DMS 273 treated with DMSO at 0.1 percent for 48 hours (cell line): ENCODE measurements at regions not wholly inside any gene's neighbourhood (a gene's known extent, or its start where the extent isn't known, plus 50 kb on each side); places are given as distances from the start of the nearest gene placed in this dataset.

ENCODE experiments used
- DNase-seq: peaks from one replicate; lab custom pipeline; 2025; lab: John Stamatoyannopoulos, UW

DNA sequence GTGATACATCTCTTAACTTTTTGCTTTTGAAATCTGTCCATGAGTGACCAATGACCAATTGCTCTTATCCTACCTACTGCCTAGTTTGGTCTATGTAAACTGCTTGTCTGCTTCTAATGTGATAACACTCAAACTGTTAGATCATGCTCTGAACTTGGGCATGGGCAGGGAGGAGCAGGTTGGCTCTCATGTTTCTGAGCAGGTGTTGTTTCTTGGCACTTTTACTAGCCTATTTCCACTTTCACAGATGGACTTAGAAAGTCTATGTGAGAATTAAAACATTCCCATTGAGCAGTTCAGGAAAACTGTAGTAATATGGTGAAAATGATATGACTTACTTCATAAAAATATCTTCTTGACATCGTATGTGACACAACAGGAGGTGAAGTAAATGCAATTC lies 538.4 kb downstream of the HACE1 start:
- no peak for DNase-seq

DNA sequence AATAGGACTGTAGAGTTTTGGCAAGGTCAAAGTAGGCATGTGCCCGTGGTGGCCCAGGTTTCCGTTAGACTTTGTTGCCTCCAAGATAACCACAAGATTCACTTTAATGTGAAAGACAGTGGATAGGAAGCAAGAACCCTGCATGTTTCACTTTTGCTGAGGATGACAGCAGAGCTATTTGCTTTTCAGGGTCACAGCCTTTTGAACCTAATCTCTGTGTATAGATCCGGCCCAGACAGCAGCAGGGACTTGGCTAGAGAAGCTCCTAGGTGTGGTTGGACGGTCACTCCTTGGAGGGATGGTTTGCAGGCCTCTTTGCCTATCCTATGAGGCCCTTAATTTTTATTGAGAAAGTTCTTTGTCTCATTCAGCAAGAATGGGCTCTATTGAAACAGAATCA lies 538.8 kb downstream of the HACE1 start:
- no peak for DNase-seq

DNA sequence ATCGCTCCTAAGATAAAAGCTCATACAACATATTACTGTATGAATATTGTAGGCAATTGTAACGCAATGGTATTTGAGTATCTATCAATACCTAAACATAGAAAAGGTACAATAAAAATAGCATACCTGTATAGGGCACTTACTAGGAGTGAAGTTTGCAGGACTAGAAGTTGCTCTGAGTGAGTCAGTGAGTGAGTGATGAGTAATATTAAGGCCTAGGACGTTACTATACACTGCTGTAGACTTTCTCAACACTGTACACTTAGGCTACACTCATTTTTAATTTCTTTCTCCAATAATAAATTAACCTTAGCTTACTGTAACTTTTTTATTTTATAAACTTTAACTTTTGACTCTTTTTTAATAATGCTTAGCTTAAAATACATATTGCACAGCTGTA lies 546.9 kb downstream of the HACE1 start:
- no peak for DNase-seq

DNA sequence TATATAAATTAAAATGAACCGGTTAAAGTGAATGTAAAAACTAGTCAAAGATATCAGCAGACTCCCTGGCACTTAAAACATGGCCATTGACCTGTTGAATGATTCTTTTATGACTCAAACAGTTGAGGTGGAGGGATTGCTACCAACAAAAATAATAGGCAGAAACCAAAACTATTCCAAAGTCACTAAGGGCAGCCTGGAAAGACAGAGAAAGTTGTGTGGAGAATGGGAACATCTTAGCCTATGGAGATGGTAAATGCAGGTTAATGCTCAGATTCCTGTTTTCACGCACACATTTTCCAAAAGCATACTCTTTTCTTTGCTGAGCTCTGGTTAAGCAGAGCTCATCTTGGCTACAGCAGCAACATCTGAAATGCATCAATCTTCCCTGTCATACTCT lies 553.5 kb downstream of the HACE1 start:
- DNase-seq: no peak

DNA sequence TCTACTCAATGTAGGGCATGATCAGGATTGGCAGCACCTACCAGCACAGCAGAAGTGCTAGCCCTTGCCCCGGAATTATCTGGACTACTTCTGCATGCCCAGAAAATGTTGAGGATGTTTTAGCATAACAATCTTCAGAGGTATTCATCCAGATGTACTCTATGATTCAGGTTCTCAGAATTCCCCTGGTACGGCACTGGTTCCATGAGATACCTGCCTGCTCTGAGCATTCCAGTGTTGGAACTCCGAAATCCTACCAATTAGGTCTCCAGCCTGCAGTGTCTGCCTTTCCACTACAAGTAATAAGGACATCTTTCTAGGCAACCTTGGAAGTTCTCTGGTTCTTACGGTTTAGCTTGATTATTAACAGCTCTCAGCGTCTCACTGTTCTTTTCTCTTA lies 554.5 kb downstream of the HACE1 start:
- no peak for DNase-seq

DNA sequence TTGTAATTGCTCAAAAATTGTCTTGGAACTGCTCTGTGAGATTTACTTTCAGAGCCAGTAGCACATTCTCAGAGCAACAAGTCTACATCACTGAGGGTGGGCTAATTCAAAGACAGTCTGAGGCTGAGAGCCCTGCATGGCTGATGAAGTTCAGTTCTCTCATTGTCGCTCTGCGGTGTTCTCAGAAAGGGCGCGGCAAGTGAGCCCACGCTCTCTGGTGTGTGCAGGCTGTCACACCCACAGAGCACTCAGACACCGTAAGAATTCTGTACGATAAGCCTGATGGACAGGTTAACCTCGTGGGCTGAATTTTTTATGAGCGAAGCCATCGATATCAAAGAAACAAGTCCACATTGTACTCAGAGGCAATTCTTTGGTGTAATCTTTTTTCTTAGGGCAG lies 557.8 kb downstream of the HACE1 start:
- no peak for DNase-seq

DNA sequence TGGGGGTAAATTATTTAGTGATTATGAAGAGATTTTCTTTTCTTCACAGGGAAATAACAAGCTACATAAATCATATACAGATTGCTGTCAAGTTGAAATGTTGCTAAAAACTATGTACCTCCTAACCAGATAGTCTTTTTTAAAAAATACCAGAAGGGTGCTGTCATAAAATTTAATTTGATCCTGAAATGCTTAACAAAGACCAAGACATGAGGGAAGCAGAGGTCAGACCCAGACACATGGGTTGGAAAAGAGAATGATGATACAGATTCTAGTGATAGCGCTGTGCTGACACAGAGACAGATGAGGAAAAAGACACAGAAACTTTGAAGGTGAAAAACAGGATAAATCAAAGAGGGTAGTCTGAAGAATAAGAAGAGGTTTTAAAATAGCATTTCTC lies 573.1 kb downstream of the HACE1 start:
- DNase-seq: no peak

DNA sequence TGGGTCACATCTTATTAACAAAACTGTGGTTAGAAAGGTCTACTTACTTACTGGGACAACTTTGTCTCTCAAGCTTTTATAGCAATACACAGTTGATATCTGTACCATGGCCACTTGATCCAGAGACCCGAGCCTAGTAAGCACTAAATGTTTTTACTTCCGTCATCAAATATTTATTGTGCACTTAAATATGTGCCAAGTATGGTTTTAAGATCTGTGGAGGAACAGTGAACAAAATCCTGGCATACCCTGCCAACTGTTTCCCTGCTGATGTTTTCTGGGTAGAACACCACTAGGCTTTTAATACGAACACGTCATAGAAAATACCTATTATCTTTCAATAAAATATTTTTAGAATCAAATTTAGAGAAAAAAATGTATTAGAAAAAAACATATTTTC lies 574.8 kb downstream of the HACE1 start:
- DNase-seq: no peak

DNA sequence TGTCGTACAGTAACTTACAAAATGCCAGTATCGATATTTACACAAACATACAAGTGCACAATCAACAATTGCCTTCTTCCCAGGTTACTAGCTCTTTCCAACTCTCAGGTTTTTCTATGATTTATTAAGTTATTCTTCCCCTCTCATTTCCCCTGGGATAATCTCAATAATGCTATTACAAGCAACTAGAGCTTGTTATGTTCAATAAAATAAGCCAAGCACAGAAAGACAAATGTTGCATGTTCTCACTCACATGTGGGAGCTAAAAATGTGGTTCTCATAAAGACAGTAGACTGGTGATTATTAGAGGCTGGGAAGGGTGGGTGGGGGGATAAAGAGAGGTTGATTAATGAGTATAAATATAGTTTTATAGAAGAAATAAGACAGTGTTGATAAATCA lies 577.1 kb downstream of the HACE1 start:
- DNase-seq: no peak

DNA sequence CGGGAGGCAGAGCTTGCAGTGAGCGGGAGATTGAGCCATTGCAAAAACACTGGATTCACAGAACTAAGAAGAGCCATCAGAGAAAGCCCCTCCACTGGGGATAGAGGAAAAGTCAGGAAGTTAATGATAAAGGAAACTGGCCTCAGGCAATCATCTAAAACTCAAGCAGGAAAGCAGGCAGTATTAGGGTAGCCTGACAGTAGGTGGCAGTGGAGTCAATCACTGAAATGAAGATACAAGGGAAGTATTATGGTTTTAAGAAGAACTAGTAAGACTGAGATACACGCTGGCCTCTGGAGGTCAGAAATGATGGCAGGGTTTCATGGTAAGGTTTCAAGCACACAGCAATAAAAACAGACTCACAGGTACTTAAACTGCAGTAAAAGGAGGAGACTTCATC lies 578.3 kb downstream of the HACE1 start:
- no peak for DNase-seq

DNA sequence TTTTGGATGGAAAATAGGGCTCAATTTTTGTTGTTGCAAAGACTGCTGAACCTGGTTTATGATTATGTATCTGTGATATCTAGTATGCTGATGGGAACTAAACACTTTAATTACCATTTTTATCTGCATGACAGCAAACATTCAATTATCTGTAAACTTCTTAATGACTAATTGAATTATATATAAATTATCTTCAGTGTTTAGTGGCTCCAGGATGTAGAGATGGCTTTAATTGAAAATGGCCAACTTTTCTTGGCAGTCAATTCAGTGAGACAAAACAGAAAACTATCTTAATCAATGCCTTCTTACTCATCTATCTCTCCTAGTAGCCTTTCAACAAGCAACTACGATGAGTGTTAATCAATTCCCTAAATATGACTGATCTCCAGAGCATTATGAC lies 591.3 kb downstream of the HACE1 start:
- DNase-seq: no peak

DNA sequence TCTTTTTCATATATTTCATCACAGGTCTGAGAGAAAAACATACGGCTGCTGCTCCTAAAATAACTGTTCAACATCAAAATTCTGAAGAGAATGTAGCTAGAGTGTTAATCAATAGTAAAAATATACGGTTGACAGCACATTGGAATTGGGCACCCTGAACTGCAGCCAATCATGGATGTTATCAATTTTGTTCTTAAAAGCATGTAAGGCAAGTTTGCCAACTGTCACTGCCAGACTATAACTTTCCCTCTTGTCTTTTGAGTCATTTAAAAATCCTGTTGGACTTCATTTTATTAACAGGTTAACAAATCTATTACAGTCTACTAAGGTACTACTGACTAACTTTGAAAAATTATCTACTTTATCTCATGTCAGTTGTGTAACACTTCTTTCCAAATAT lies 592.8 kb downstream of the HACE1 start:
- no peak for DNase-seq

DNA sequence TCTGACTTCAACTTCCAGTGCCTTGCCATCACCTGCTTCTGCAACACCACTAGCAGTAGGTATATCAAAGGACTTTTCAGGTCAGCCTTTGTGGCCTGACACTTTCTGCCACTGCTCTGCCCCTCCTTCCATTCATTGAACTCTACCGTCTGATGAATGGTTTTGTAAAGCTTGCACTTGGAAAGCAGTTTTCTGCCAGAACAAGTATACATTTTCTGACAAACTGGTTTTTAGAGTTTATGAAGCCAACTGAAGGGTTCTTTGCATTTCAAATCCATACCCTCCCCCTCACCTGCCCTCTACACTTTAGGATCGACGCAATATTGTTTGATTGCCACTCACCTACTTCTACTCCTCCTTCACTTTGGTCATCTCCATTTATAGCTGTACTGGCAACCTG lies 603.1 kb downstream of the HACE1 start:
- DNase-seq: no peak

DNA sequence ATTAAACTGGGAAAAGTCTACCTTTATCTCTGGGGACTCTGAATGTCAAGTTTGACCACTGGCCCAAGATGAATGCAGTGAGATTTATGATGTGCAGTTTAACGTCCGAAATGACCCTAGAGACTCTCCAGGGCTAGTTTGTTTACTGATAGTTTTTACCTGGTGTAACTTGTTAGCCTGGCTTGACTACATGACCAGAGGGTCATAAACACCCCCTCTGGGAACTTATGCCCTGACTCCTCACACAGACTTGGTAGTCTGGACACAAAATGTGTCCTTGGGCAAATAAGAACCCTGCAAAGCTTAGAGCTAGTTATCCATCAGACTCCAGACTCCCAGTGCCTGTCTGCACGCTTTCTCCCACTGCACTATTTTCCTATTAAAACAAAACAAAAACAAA lies 606.5 kb downstream of the HACE1 start:
- DNase-seq: no peak

DNA sequence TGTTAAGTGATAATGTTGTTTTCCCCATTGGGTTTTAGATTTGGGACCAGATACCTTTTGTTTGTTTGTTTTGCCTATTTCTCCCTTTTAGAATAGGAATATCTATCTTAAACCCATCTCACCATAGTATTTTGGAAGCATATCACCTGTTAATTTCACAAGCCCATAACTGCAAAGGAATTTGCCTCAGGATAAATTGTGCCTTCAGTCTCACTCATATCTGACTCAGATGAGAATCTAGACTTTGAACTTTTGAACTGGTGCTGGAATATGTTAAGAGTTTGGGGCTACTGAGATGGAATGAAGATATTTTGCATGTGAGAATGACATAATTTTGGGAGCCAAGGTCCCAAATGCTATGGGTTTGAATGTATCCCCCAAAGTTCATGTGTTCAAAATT lies 607.4 kb downstream of the HACE1 start:
- no peak for DNase-seq

DNA sequence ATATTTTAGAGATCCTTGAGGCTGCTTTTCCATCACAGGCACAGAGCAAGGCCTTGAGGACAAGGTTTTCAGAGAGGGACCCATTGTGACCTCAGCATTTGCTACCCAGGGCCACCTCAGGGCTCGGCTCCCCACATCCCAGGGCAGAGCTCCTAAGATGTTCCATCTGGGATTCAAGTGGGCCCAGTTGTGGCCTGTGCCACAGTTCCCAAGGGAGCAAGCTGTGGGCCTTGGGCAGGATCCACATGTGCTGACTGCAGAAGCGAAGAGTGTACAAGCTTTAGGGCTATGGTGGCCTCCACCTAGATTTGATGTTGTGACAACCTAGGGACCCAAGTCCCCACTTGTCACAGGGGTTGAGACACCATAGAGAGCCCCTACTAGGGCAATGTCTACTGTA lies 608.1 kb downstream of the HACE1 start:
- no peak for DNase-seq

DNA sequence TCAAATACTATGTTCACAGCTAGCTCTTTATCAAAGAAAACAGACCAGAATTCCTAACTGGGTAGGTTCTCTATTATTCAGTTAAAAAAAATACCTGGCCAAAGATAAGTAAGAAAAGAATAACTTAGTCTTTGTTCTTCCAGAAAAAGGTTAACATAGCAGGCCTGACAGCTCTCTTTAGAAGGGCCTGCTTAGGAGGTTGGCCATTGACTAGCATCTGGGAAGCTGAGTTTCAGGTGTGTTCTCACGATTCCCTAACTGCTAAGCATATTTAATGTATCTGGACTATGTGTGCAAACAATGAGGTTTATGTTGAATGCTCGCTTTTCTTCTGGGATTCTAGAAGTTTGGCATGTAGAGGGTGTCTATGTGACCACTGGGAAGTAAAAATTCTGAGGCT lies 618.9 kb downstream of the HACE1 start:
- no peak for DNase-seq

DNA sequence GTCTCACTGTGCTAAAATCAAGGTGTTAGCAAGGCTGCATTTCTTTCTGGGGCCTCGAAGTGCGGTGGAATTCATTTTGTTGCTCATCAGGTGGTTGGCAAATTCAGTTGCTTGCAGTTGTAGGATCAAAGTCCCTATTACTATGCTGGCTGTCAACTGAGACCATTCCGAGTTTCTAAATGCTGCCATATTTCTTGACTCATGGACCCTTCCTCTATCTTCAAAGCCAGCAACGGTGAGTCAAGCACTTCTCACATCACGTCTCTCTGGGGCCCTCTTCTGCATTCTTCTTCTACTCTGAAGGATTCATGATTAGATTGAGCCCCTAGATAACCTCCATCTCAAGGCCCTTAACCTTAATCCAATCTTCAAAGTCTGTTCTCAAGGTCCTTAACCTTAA lies 619.7 kb downstream of the HACE1 start:
- DNase-seq: no peak

DNA sequence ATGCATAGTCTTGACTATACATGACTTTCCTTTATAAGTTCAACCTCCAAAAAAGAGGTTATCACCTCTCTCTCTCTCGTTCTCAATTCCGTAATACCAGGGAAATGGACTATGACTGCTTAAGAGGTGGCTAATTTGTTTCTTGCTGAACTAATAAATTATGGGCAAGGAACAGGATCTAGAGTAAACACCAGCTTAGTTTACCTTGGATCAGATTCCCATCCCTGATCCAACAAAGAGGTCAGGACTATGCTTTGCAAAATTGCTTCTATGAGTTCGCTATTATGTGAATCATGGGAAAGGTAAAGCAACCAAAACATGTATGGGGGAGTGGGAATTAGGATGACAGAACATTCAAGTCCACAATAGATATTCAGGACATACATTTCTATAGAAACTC lies 630.7 kb downstream of the HACE1 start:
- no peak for DNase-seq

DNA sequence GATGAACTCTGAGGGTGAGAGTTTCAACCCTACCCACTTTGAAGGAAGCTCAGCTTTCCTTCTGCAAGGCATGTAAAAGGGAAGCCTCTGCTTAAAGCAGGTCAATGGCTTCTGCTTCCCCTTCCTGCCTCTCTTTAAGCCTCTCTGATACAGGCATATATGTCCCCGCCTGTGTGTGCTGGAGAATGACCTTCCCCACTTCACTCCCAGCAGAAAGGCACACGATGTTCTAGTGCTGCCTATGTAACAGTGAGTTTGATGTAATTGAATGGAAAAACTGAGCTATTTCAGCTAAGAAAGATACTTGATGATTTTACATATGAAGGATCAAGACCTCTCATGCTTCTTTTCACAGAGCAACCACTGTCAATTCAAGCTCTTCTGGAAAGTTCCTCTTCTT lies 632.2 kb downstream of the HACE1 start:
- DNase-seq: no peak

DNA sequence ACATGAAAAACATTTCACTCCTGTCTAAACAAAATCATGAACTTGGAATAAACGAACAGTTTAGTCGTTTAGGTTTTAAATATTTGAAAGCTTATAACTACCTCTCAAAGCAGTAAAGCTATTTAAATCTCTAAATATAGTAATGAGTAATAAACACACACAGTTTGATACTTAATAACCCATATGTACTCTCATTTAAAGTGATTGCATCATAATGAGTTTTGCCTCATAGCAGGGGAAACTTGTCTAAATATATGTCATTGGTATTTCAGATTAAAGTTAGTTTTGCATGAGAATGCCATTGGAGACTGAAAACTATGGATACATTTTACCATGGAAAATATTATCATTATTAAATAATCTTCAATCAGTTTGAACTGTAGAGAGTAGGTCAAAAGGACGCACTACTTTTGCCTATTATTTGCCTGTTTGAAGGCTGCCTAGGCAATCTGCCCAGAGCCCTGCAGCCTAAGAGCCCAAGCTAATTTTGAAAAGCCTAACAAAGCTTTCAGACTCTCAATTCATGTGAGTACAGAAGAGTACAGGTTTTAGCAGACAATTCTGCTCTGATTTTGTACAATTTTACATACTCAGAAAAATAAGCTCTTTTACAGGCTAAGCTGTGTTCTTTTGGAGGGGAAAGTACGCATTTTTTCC lies 632.8 kb downstream of the HACE1 start:
- no peak for DNase-seq

DNA sequence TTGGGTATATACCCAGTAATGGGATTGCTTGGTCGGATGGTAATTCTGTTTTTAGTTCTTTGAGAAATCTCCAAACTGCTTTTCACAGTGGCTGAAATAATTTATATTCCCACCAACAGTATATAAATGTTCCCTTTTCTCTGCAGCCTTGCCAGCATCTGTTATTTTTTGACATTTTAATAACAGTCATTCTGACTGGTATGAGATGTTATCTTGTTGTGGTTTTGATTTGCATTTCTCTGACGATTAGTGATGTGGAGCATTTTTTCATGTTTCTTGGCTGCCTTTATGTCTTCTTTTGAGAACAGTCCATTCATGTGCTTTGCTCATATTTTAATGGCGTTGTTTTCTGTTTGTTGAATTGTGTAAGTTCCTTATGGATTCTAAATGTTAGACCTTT lies 641.6 kb downstream of the HACE1 start:
- DNase-seq: no peak

DNA sequence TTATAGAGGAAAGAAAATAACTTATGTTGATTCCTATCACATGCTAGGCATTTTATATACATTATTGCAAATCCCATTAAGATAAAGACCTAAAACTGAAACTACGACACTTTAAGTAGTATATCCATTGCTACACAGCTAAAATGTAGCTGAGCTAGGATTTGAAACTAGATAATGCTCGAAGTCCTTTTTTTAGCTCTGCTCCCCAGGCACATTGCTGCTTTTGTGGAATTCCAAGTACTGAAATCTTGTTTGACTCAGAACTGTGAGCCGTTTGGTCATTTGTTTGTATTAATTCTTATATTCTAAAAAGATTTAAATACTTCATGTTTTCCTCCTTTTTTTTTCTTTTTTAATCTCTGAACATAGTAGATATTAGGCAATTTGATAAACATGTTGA lies 644.8 kb downstream of the HACE1 start:
- no peak for DNase-seq

DNA sequence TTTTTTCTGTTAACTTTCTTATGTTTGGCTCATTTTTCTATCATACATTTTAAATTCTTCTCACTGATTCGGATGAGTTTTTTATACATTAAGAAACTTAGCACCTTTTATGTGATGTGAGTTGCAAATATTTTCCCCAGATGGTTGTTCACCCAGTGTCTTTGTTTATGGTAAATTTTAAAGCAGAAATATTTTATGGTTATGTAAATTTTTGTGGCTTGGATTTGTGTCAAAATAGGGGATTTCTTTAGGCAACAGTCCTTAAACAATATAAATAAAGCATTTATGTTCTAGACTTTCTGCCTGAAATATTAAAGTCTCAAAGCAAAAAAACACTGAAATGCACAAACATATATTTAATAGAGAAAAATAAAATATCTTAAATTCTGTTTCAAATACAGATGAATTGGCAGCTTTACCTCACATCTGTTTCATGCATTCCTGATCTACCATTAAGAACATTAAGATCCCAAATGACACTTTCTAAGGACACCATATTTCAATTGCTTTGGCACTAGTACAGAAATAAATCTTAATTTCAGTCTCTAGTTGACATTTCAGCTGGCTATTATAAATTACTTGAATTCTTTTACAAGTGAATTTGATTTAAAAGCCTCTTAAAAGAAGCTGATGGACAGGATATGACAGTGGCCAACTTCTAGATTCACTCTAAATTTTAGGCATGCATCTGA lies 646.6 kb downstream of the HACE1 start:
- no peak for DNase-seq
